ENCODE measurements at regions not wholly inside any gene's neighbourhood (a gene's known extent, or its start where the extent isn't known, plus 50 kb on each side); places are given as distances from the start of the nearest gene placed in this dataset.

- TF ChIP-seq EZH2 (IDR thresholded peaks at IDR 0.05; ENCODE audit: borderline replicate concordance, low read depth, low read length, severe bottlenecking) (no peak), JUN (IDR thresholded peaks at IDR 0.05; ENCODE audit: borderline replicate concordance, insufficient read depth, insufficient read length, low read depth) (no peak), POLR2A (IDR thresholded peaks at IDR 0.05; ENCODE audit: low read depth, low read length) (no peak), GATA2 (IDR thresholded peaks at IDR 0.05; ENCODE audit: insufficient read depth, insufficient read length, low read depth, low read length) (no peak), FOS (IDR thresholded peaks at IDR 0.05; ENCODE audit: borderline replicate concordance, insufficient read depth, low read length) (no peak), MYC (IDR thresholded peaks at IDR 0.05; ENCODE audit: low read depth, low read length) (no peak), POLR2AphosphoS5 (IDR thresholded peaks at IDR 0.05; ENCODE audit: insufficient read depth, low read depth, low read length) (no peak), MAX (IDR thresholded peaks at IDR 0.05; ENCODE audit: insufficient read depth, insufficient read length) (no peak)
- TF ChIP-seq, protein P1, sequence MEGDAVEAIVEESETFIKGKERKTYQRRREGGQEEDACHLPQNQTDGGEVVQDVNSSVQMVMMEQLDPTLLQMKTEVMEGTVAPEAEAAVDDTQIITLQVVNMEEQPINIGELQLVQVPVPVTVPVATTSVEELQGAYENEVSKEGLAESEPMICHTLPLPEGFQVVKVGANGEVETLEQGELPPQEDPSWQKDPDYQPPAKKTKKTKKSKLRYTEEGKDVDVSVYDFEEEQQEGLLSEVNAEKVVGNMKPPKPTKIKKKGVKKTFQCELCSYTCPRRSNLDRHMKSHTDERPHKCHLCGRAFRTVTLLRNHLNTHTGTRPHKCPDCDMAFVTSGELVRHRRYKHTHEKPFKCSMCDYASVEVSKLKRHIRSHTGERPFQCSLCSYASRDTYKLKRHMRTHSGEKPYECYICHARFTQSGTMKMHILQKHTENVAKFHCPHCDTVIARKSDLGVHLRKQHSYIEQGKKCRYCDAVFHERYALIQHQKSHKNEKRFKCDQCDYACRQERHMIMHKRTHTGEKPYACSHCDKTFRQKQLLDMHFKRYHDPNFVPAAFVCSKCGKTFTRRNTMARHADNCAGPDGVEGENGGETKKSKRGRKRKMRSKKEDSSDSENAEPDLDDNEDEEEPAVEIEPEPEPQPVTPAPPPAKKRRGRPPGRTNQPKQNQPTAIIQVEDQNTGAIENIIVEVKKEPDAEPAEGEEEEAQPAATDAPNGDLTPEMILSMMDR (IDR thresholded peaks at IDR 0.05; ENCODE audit: extremely low read depth in 1 of 2, insufficient read depth in 1 of 2, low read depth in 1 of 2, low read length in 2 of 2) = no peak
- Histone ChIP-seq H3K4me3 (replicated peaks in 1 of 3; ENCODE audit: insufficient read depth in 1 of 3, low read depth in 1 of 3, low read length in 3 of 3) (no peak overlapping the region), H3K36me3 (ENCODE audit: control insufficient read depth in 2 of 2, extremely low read depth in 1 of 2, insufficient read depth in 2 of 2, low read length in 2 of 2) (no peaks in the 10 kb centered on the region), H3K4me2 (ENCODE audit: insufficient read depth, low read length) (no peak overlapping the region), H3K9ac (replicated peaks; ENCODE audit: extremely low read depth, insufficient read depth, low read length) (no peak overlapping the region), H3K27ac (ENCODE audit: insufficient read depth, low read depth, low read length) (no peak overlapping the region), H3K27me3 (ENCODE audit: control insufficient read depth in 2 of 2, insufficient read depth in 2 of 2, low read length in 2 of 2) (no peaks in the 10 kb centered on the region), H3K79me2 (ENCODE audit: control insufficient read depth, insufficient read depth, low read length) (no peaks in the 10 kb centered on the region), H3K9me1 (replicated peaks; ENCODE audit: control insufficient read depth, extremely low read depth, insufficient read depth, low read length) (no peaks in the 10 kb centered on the region), H3K9me3 (replicated peaks; ENCODE audit: control insufficient read depth, insufficient read depth, low read length) (no peaks in the 10 kb centered on the region), H4K20me1 (replicated peaks; ENCODE audit: control insufficient read depth, extremely low read depth, insufficient read depth, low read length) (no peaks in the 10 kb centered on the region), H2AFZ (ENCODE audit: low read depth, low read length) (no peak overlapping the region), H3K4me1 (ENCODE audit: control insufficient read depth, extremely low read depth, insufficient read depth, low read length) (no peaks in the 10 kb centered on the region)
- BruUV-seq (replicated peaks) = no TSS peak
- FAIRE-seq = no peak
- no peak for DNase-seq (ENCODE audit: low read depth, low spot score)
- dilution Hi-C loops (cut with MboI; ENCODE audit: extremely low pct_ligation_motif_present, low sequenced_read_pairs) = no loop called here
- intact Hi-C loops (cut with micrococcal nuclease) = no loop called here
- ChIA-PET CTCF (no interaction called here), POLR2A (no interaction called here)
These were observed 760.6 kb downstream of the EDEM1 start for GRCh38 chr3:5948084-5948483.

All from endothelial cell of umbilical vein (primary cell).